ENCODE measurements at regions not wholly inside any gene's neighbourhood (a gene's known extent, or its start where the extent isn't known, plus 50 kb on each side); places are given as distances from the start of the nearest gene placed in this dataset.

DNA sequence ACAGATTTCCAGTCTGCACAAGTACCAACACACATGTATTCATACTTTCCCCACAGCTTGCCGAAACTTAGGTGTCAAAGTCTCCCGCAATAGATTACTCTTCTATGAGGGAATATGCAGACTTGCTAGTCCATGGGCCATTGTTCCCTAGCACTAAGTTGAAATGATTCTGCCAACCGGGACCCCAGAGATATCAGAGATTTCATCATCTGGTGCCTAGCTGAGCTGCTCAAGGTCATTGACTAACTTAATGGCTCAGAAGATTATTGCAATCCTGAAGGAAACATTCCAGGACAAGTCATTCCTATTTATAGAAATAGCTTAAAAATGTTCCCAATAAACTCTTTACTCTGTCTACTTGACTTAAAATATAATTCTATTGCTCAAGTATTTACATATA, 202.6 kb downstream of the PIK3R1 start:
- TF ChIP-seq CTCF (IDR thresholded peaks at IDR 0.05) (no peak), ZFX (IDR thresholded peaks at IDR 0.05; ENCODE audit: borderline replicate concordance) (no peak)
